Activated gamma-delta T cell (primary cell): ENCODE measurements at regions not wholly inside any gene's neighbourhood (a gene's known extent, or its start where the extent isn't known, plus 50 kb on each side); places are given as distances from the start of the nearest gene placed in this dataset.

Source experiments
- DNase-seq: peaks from one replicate; lab custom pipeline; 2025; lab: John Stamatoyannopoulos, UW

DNA sequence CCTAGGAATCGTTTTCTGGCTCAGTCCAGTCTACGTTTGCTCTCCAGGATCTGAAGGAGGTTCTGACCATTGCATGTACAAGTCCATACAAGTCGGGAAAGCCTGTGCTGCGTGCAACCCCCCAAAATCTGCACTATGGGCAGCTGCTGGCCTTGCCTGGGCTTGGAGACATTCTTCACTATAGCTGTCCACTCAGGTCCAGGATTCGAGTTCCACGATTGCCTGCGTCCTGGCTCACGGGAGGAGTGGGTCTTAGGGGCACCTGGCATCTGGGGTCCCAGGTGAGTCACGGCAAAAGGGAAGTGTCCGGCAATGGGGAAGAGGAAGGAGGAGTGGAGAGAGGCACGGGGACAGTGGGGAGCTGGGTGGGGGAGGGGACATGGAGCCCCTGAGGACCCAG lies 563.0 kb downstream of the BRD1 start:
- DNase-seq, result no peak

DNA sequence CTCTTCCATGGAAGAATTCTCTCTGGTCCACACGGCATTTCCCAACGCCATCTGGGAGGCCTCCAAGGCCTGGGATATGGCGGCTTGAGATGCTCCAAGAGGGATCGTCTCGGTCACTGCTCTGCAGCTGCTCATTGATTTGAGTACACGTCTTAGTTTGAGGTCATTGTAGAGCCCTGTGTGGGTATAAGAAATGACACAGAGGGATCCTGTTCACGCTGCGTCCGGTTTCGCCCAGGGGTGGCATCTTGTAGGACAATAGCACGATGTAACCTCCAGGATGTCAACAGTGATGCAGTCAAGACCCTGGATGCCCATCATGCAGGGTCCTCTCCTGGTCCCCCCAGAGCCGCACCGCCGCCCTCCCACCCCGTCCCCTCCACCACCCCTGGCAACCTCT lies 564.6 kb downstream of the BRD1 start:
- DNase-seq, result no peak

DNA sequence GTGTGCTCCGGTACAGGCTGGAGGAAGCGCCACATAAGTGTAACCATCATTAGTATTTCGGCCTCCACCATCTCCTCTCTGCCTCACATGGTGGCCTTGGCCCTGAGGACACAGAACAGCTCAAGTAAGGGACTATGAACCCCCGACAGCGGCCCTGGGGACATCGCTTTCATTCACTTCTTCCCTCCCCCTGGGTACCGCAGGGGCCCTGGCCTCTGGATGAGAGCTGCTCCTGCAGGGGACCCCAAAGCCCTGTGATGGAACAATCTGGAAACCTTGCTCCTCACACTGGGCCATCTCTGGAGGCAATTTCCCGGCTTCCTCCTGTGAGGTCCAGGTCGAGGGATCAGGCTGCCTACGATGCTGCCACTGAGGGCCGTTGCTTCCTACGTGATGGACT lies 565.5 kb downstream of the BRD1 start:
- no peak for DNase-seq

GRCh38 chr22:49261616-49262015 lies 566.1 kb downstream of the BRD1 start:
- no peak for DNase-seq

DNA sequence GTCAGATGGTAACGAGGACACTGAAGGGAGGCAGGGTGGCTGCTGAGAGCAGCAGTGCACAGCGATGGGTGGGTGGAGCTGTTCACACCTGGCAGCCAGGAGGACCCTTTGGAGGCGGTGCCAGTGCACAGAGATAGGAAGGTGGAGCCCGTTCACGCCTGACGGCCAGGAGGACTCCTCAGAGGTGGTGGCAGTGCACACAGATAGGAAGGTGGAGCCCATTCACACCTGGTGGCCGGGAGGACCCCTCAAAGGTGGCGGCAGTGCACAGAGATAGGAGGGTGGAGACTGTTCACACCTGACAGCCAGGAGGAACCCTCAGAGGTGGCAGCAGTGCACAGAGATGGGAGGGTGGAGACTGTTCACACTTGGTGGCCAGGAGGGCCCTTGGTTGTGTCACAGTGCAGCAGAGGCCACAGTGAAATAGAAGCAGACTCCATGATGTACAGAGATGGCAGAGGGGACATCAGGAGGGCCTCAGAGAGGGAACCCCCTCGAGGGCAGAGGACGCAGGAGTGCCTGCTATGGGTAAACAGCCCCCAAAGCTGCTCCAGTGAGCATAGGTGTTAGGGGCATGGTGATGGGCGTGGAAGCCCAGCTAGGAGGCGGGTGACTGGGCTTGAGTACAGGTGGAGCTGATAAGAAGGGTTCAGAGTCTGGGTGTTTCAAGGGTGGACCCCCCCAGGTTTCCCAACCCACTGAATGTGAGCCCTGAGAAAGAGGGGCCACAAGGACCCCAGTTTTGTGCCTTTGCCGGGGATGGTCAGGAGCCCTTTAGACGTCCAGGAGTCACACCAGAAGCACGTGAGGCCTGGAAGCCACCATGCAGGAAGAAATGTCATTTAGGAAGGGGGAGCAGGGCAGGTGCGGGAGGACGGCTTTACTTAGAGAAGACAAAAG lies 566.7 kb downstream of the BRD1 start:
- DNase-seq, result no peak

- no peak for DNase-seq
Measured at GRCh38 chr22:49259839-49260615, 567.6 kb downstream of the BRD1 start.

- no peak for DNase-seq
Measured at GRCh38 chr22:49258107-49259010, 569.3 kb downstream of the BRD1 start.

GRCh38 chr22:49257551-49257961 lies 570.1 kb downstream of the BRD1 start:
- no peak for DNase-seq

- no peak for DNase-seq
Measured at GRCh38 chr22:49255741-49256318, 571.8 kb downstream of the BRD1 start.

GRCh38 chr22:49255154-49255553 lies 572.5 kb downstream of the BRD1 start:
- DNase-seq, result no peak

DNA sequence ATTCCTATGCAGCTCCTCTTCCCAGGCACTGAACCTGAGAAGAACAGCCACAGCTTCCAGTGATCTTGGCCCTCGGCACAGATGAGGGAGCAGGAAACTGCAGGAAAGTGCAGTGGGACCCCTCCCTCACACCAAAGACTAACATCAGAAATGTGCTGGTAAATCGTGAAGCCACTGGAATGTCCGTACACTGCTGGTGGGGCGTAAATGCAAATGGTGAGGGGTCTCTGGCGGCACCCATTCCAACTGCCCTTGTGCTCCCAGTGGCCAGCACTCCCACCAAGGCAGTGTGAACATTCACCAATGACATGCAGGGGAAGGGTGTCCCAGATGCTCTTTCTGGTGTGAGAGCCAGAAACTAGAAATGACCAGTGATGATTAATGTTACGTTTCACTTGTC lies 574.0 kb downstream of the BRD1 start:
- no peak for DNase-seq

GRCh38 chr22:49251371-49251770 lies 576.3 kb downstream of the BRD1 start:
- no peak for DNase-seq

DNA sequence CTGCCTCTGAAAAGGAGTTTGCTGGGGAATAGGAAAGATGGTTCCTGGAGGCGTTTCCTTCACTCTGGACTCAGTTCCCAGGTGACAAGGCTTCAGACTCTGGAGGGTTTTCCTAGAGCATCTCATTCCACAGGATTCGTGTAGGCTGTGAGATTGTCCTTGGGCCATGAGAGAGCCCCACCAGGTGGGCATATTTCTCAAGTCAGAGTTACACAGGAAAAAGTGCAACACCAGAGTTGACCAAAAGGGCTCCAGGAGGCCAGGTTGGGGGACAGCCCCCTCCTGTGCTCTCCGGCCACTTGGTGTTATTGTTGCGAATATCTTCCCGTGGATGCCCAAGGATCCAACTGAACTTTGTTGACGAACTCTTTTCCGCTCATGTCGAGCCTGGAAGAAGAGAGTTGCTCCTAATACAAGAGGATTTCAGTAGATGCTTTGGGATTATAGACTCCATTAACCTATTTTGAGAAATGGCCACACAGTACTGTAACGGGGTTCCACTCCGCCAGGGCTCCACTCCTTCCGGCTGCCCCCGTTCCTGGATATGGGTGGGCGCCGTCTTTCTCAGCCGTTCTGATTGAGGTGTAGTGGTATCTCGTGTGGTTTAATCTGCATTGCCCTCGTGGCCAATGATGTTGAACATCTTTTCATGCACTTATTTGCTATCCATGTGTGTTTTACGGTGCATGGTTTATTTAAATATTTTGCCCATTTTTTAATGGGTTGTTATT lies 580.3 kb downstream of the BRD1 start:
- no peak for DNase-seq

GRCh38 chr22:49244466-49245420 lies 582.9 kb downstream of the BRD1 start:
- no peak for DNase-seq

DNA sequence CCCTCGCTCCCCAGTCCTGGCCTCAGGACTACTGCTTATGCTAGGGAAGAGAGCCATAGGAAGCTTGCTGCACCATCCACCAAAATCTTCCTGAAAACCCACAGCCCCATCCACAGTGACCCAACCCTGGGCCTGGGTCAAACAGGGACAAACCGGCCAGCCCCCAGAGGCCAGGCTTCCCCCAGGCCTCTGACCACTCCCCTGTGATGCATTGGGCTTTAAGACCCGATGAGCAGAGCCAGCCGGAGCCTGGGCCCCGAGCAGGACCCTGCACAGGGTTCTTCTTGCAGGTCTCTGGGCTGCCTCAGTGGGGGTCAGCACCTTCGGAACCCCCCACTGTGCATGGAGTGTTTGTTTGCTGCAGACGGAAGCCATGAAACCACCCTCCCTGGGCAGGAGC lies 583.7 kb downstream of the BRD1 start:
- DNase-seq, result no peak

DNA sequence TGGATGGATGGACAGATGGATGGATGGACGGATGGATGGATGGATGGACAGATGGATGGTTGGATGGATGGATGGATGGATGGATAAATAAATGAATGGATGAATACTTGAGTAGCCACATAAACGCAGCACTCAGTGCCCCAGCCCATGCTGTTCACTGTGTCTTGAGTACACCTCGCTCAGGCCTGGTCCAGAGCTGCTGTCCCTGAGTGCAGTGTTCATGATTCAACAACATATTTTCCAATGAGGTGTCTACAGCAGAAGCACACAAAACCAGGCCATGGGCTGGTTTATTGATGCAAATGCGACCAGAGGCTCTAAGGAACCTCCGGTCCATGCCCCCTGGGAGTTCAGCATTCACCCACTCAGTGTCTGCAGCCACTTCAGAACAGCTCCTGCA lies 584.3 kb downstream of the BRD1 start:
- no peak for DNase-seq

- no peak for DNase-seq
Measured at GRCh38 chr22:49242480-49242879, 585.2 kb downstream of the BRD1 start.

GRCh38 chr22:49241174-49241851 lies 586.4 kb downstream of the BRD1 start:
- DNase-seq, result no peak

DNA sequence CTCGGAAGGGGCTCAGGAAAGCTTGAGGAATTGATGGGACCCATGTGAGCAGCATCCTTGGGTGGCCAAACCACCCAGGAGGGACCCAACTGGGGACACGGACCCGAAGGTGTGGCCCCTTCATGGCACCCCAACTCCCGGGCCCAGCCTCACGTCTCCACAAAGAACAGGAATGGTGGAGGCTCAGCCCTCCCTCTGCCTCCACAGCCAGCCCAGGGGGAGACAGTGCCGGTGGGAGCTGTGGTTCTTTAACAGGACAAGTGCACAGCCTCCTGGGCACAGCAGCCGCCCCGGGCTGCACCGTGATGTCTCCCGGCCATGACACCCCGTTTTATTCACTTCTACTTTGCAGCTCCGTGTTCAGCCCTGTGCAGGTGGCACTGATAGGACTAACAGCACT lies 587.2 kb downstream of the BRD1 start:
- DNase-seq, result no peak
